Astrocyte (in vitro differentiated cells and primary cell): ENCODE measurements at regions not wholly inside any gene's neighbourhood (a gene's known extent, or its start where the extent isn't known, plus 50 kb on each side); places are given as distances from the start of the nearest gene placed in this dataset.

Experiments
- DNase-seq: peaks from one replicate; pipeline ENCODE4 v3.0.0-alpha.2; 2010; ENCODE audit warnings: low read depth
- FAIRE-seq: peaks from 2 replicates; lab custom pipeline; 2011; peaks lifted over from hg19 to GRCh38; lab: Jason Lieb, UNC
- H2AFZ ChIP-seq: 2 replicates; pipeline ENCODE4 v1.6.0; 2012; ENCODE audit warnings: low read depth, low read length, inconsistent platforms
- H3K27ac ChIP-seq: 2 replicates; pipeline ENCODE4 v1.5.1; 2011; ENCODE audit warnings: low read depth, low read length, inconsistent platforms
- H3K27me3 ChIP-seq: 2 replicates; pipeline ENCODE4 v1.6.0; 2011; ENCODE audit warnings: low read length, inconsistent platforms; ENCODE audit not compliant: insufficient read depth
- H3K36me3 ChIP-seq: 2 replicates; pipeline ENCODE4 v1.5.1; 2011; ENCODE audit warnings: low read length, inconsistent platforms; ENCODE audit not compliant: insufficient read depth
- H3K4me1 ChIP-seq: 2 replicates; pipeline ENCODE4 v1.5.1; 2011; ENCODE audit warnings: low read length, inconsistent platforms; ENCODE audit not compliant: insufficient read depth
- H3K4me2 ChIP-seq: 2 replicates; pipeline ENCODE4 v1.6.0; 2012; ENCODE audit warnings: low read length, inconsistent platforms
- H3K4me3 ChIP-seq: 2 replicates; pipeline ENCODE4 v1.5.1; 2011; ENCODE audit warnings: low read depth, mild to moderate bottlenecking, low read length, inconsistent platforms; ENCODE audit not compliant: insufficient read depth
- H3K79me2 ChIP-seq: 2 replicates; pipeline ENCODE4 v1.6.0; 2012; ENCODE audit warnings: mild to moderate bottlenecking, low read length, inconsistent platforms; ENCODE audit not compliant: insufficient read depth
- H3K9ac ChIP-seq: 2 replicates; pipeline ENCODE4 v1.6.0; 2012; ENCODE audit warnings: mild to moderate bottlenecking, low read length, inconsistent platforms
- H3K9me3 ChIP-seq: 2 replicates; pipeline ENCODE4 v1.5.1; 2012; ENCODE audit warnings: low read depth, mild to moderate bottlenecking, low read length, inconsistent platforms; ENCODE audit not compliant: insufficient read depth
- H4K20me1 ChIP-seq: 2 replicates; pipeline ENCODE4 v1.6.0; 2012; ENCODE audit warnings: low read length, inconsistent platforms; ENCODE audit not compliant: insufficient read depth
- H3K27ac Mint-ChIP-seq: one replicate; pipeline ENCODE4 v1.8.0; 2021; ENCODE audit warnings: mild to moderate bottlenecking, mixed read lengths; ENCODE audit not compliant: unreplicated experiment
- H3K27me3 Mint-ChIP-seq: one replicate; pipeline ENCODE4 v1.8.0; 2021; ENCODE audit warnings: low read depth, mixed read lengths; ENCODE audit not compliant: unreplicated experiment
- H3K36me3 Mint-ChIP-seq: one replicate; pipeline ENCODE4 v1.8.0; 2021; ENCODE audit warnings: low read depth, mixed read lengths; ENCODE audit not compliant: unreplicated experiment
- H3K4me1 Mint-ChIP-seq: one replicate; pipeline ENCODE4 v1.8.0; 2021; ENCODE audit warnings: low read depth, mixed read lengths; ENCODE audit not compliant: unreplicated experiment
- H3K4me3 Mint-ChIP-seq: one replicate; pipeline ENCODE4 v1.8.0; 2021; ENCODE audit warnings: mild to moderate bottlenecking, moderate library complexity, mixed read lengths; ENCODE audit not compliant: unreplicated experiment
- H3K9me3 Mint-ChIP-seq: one replicate; pipeline ENCODE4 v1.8.0; 2021; ENCODE audit warnings: mild to moderate bottlenecking, mixed read lengths; ENCODE audit not compliant: unreplicated experiment
- CTCF ChIP-seq: IDR thresholded peaks from 2 replicates; pipeline ENCODE4 v1.5.1; 2011; ENCODE audit warnings: low read depth, mild to moderate bottlenecking, inconsistent platforms, low read length, moderate library complexity; ENCODE audit not compliant: insufficient read depth
- EZH2 ChIP-seq: IDR thresholded peaks from 2 replicates; pipeline ENCODE4 v1.6.1; 2012; ENCODE audit warnings: mild to moderate bottlenecking, low read length, inconsistent platforms; ENCODE audit not compliant: insufficient read depth

GRCh38 chr2:52704251-52704650 is 1063.4 kb upstream of the CHAC2 start:
- Histone ChIP-seq H3K79me2 (no peaks in the 10 kb centered on the region), H2AFZ (no peak overlapping the region), H4K20me1 (no peaks in the 10 kb centered on the region), H3K4me3 (no peak overlapping the region), H3K9ac (no peak overlapping the region), H3K27me3 (no peaks in the 10 kb centered on the region), H3K4me1 (no peaks in the 10 kb centered on the region), H3K4me2 (no peak overlapping the region), H3K9me3 (no peaks in the 10 kb centered on the region), H3K27ac (no peak overlapping the region), H3K36me3 (no peaks in the 10 kb centered on the region)
- DNase-seq, result no peak
- no peaks in the 10 kb centered on the region for H3K27me3 Mint-ChIP-seq
- H3K36me3 Mint-ChIP-seq, result no peaks in the 10 kb centered on the region
- no peak overlapping the region for H3K27ac Mint-ChIP-seq
- FAIRE-seq, result no peak
- no peaks in the 10 kb centered on the region for H3K9me3 Mint-ChIP-seq
- TF ChIP-seq CTCF (no peak), EZH2 (no peak)
- H3K4me3 Mint-ChIP-seq, result no peak overlapping the region
- H3K4me1 Mint-ChIP-seq, result no peaks in the 10 kb centered on the region

- Histone ChIP-seq H3K4me1 (no peaks in the 10 kb centered on the region), H3K79me2 (no peaks in the 10 kb centered on the region), H3K27me3 (no peaks in the 10 kb centered on the region), H2AFZ (no peak overlapping the region), H3K9me3 (no peaks in the 10 kb centered on the region), H3K27ac (no peak overlapping the region), H3K4me3 (no peak overlapping the region), H3K4me2 (no peak overlapping the region), H3K36me3 (no peaks in the 10 kb centered on the region), H3K9ac (no peak overlapping the region), H4K20me1 (no peaks in the 10 kb centered on the region)
- H3K36me3 Mint-ChIP-seq, result no peaks in the 10 kb centered on the region
- no peaks in the 10 kb centered on the region for H3K9me3 Mint-ChIP-seq
- H3K4me3 Mint-ChIP-seq, result no peak overlapping the region
- DNase-seq, result no peak
- FAIRE-seq, result no peak
- no peak for TF ChIP-seq EZH2
- TF ChIP-seq CTCF, result no peak
- H3K4me1 Mint-ChIP-seq, result no peaks in the 10 kb centered on the region
- no peaks in the 10 kb centered on the region for H3K27me3 Mint-ChIP-seq
- no peak overlapping the region for H3K27ac Mint-ChIP-seq
Measured at GRCh38 chr2:52703004-52703403, 1064.6 kb upstream of the CHAC2 start.

- Histone ChIP-seq H3K4me2 (no peak overlapping the region), H4K20me1 (no peaks in the 10 kb centered on the region), H2AFZ (no peak overlapping the region), H3K27me3 (no peaks in the 10 kb centered on the region), H3K36me3 (no peaks in the 10 kb centered on the region), H3K4me3 (no peak overlapping the region), H3K9me3 (no peaks in the 10 kb centered on the region), H3K4me1 (no peaks in the 10 kb centered on the region), H3K27ac (no peak overlapping the region), H3K9ac (no peak overlapping the region), H3K79me2 (no peaks in the 10 kb centered on the region)
- Mint-ChIP-seq H3K36me3 (no peaks in the 10 kb centered on the region), H3K9me3 (no peaks in the 10 kb centered on the region), H3K4me1 (no peaks in the 10 kb centered on the region), H3K27ac (no peak overlapping the region), H3K4me3 (no peak overlapping the region), H3K27me3 (no peaks in the 10 kb centered on the region)
- TF ChIP-seq EZH2 (no peak), CTCF (no peak)
- no peak for DNase-seq
- no peak for FAIRE-seq
Measured at GRCh38 chr2:52698408-52698807, 1069.2 kb upstream of the CHAC2 start.
